Mucosa of gallbladder (tissue), 1 donor: ENCODE measurements at regions not wholly inside any gene's neighbourhood (a gene's known extent, or its start where the extent isn't known, plus 50 kb on each side); places are given as distances from the start of the nearest gene placed in this dataset.
A peak's percentile ranks its signal among the peaks of the same experiment; 100 is the strongest.

Experiments
- DNase-seq: peaks from one replicate; pipeline ENCODE4 v3.0.0-alpha.2; 2020; ENCODE audit warnings: low spot score
- donor health status: DM: no; HTN: no; CAD: no.

- no peak for DNase-seq
These were observed 153.8 kb upstream of the HNRNPA3 start for GRCh38 chr2:177058747-177059146.

- DNase-seq: no peak
These were observed 153.3 kb upstream of the HNRNPA3 start for GRCh38 chr2:177059293-177059692.

DNA sequence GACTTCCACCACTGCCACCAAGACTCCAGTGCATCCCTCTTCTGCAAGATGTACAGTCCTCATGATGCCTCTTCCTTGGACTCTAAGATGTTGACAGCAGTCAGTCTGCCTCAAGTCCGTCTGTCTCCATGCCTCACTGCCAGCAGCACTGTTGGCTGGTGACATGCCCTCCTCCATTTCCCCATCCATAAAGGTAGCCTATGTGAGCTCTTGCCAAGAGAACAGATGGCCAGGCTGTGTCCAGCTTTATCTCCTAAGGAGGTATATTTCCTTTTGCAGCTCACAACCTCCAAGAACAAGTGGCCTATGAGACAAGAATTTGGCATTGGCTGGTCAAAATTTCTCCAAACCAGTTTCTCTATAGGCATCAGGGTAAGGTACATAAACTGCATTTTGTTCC is 149.3 kb upstream of the HNRNPA3 start:
- DNase-seq: no peak

GRCh38 chr2:177064422-177064821 is 148.2 kb upstream of the HNRNPA3 start:
- no peak for DNase-seq

- DNase-seq: no peak
These were observed 143.6 kb upstream of the HNRNPA3 start for GRCh38 chr2:177068967-177069366.

- no peak for DNase-seq
These were observed 140.5 kb upstream of the HNRNPA3 start for GRCh38 chr2:177072090-177072489.

DNA sequence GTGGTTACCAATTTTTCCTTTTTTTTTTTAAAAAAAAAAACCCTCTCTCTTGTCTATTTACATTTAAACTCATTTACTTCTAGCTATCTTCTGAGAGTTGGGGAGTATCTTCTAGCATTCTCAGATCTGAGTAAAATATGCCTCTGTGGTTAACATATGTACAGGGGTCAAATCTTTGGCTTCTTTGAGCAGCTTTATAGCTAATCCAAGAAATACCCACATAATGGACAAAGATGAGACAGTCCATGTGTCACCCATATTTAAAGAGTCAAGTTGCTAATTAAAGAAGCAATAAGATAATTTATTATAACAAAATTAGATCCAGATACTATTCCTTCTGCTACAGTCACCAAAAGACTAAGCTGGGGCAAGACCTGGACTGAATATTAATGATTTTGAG is 139.0 kb upstream of the HNRNPA3 start:
- no peak for DNase-seq

DNA sequence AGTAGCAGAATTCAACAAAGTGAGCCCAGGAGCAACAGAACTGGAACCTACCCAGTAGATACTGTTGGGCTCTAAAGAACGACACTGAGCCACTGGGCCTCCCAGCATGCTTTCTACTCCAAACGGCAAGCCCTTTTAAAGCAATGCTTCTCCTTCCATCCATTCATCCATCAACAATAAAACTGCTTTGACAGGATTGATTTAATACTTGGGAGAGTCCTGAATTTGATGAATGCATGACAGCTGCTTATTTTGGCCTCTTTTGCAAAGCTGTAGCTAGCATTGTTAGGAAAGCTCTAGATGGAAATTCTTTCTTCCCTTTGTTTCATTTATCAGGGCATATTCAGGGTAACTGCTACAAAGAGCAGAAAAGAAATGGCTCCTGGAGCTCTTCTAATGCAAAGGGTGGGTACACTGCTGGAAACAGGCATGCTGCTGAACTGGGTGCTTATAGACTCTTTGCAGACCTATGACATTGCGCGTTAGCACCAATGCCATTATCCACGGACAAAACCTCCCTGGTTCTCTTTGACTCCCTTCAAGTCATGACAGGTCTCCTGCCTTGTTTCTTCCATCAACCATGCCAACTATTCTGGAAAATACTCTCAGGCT is 138.4 kb upstream of the HNRNPA3 start:
- DNase-seq: no peak

DNA sequence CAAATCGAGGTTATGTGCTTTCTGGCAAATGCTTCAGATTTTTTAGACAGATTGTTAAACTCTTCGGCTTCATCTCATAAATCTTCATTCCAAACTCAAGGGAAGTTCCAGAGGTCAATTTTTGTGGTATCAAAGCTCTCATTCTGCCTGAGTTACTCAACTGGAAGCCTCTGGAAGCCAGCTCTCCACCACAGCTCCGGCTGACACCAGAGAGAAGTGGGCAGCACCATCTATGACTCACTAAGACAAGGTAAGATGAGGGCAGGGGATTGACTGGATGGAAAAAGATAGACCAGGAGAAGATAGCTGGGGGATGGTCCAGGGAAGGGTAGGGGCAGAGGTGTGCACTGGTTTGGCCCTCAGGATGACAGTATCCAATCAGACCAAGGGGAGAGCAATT is 137.3 kb upstream of the HNRNPA3 start:
- DNase-seq: no peak

GRCh38 chr2:177076636-177077179 is 135.9 kb upstream of the HNRNPA3 start:
- no peak for DNase-seq

GRCh38 chr2:177077778-177078177 is 134.8 kb upstream of the HNRNPA3 start:
- DNase-seq: no peak

DNA sequence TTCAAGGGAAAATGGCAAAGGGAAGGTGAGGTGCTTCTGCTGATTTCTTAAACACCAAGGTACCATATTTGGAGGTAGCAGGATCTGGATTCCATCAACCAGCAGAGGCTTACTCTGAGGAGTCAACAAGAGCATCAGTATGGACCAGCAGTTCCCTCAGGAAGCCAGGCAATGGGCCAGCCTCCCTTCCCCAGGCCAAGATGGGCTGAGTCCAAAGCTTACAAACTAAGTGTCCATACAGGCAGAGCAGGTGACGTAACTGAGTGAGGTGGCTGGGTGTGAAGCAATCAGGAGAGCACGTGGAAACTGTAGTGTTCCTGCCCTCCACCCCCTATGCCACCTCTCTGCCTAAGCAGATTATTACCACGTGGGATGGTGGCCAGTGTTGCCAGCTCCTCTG is 134.2 kb upstream of the HNRNPA3 start:
- peak; percentile 10 for DNase-seq

DNA sequence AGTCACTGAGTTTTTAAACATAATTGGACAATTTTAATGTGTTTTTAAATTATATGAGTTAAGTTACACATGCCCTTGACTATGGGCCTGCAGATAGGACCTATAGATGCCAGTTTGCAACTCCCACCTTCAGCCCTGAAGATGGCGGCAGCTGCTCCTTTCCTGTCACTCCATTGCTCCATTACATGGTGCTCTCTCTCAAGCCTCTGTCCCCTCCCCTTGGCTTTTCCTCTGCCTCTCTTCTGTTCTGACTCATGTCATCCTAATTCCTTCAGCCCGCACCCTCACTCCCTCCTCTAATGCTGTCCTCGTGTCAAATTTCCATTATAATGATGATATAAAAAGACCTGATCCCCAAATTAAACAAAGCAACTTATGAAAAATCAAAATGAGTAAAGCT is 133.7 kb upstream of the HNRNPA3 start:
- DNase-seq: no peak

GRCh38 chr2:177080746-177081284 is 131.8 kb upstream of the HNRNPA3 start:
- DNase-seq: no peak

- DNase-seq: no peak
These were observed 128.0 kb upstream of the HNRNPA3 start for GRCh38 chr2:177084607-177085006.

DNA sequence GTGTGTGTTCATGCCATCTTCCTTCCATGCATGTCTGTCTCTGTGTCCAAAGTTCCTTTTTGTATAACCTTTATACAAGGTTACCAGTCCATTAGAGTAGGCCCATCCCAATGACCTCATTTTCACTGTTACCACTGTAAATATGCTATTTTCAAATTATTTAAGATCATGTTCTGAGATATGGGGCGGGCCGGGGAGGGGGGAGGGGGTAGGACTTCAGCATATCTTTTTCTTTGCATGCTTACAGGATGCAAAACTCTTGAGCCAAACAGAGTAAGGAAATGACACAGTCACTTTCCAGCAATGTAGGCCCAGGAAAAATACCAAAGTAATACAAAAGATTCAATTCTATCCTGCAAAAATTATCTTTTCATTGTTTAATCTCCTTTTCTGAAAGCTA is 124.1 kb upstream of the HNRNPA3 start:
- DNase-seq: no peak

DNA sequence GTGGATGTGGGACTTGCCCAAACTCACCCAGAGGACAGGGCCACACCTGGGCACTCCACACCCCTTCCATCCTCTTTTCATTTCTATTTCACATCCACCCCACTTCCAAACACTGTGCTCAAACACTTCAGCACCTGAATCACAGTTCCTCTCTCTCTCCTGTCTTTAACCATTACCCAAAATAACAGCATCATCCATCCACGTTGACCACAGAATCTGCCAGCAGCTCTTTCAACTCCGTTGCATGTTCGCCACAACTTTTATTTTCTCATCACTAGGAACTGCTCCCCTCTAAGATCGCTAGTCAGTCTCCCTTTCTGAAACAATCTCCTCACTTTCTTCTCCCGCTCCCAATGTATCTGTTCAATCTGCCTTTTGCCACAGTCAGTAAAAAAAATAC is 121.6 kb upstream of the HNRNPA3 start:
- DNase-seq: no peak

- no peak for DNase-seq
These were observed 119.2 kb upstream of the HNRNPA3 start for GRCh38 chr2:177093371-177093770.

DNA sequence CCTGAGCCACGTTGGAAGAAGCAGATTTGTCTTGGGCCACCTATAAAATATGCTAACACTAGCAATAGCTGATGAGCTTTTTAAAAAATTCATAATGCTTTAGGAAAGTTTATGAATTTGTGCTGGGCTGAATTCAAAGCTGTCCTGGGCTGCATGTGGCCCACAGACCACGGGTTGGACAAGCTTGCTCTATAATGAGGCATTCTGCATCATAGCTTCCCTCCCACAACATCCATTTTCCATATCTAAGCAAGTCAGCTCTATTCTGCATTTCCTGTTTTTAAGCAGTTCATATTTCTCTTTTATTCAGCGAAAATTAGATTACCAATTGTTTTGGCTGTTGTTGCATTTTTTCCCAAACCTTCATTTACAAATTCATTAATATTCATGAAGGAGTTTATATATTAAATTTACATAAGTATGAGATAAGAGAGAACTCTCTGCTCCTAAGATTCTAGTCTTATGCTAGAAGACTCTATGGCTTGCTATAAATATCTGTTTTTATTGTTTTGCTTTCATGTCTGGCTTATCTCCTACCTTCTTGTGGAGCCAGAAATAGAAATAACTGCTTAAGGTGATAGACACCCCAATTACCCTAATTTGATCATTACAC is 114.5 kb upstream of the HNRNPA3 start:
- no peak for DNase-seq

GRCh38 chr2:177101930-177102329 is 110.7 kb upstream of the HNRNPA3 start:
- no peak for DNase-seq

DNA sequence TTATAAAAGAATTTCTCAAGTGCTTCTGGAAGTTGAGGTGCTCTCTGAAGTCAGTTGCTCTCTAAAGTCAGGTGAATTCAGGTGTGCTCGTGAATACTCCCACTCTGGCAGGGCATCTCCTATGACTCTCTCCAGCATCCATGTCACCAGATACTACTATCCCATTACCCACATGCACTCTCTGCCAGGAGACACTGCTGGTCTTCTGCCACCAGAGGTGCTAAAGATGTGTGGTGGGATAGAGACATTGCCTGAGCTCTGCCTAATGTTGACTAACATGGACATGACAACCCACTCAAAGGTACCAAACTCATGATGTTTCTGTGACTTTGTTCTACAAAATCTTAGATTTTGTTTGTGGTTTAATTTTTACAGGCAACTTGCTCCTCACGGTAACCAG is 106.4 kb upstream of the HNRNPA3 start:
- DNase-seq: no peak

- DNase-seq: no peak
These were observed 103.7 kb upstream of the HNRNPA3 start for GRCh38 chr2:177108890-177109289.

DNA sequence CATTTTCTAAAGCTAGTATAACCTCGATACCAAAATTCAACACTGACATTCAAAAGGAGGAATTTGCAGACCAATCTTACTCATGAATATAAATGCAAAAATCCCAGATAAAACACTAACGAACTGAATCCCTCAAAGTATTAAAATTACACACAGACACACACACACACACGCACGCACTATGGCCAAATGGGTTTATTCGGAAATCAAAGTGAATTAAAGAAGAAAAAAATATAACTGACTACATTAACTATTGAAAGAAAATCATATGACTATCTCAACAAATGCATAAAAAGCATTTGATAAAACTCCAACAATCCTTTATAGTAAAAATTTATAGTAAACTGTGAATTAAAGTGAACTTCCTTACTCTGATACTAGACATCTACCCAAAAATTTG is 97.9 kb upstream of the HNRNPA3 start:
- no peak for DNase-seq

DNA sequence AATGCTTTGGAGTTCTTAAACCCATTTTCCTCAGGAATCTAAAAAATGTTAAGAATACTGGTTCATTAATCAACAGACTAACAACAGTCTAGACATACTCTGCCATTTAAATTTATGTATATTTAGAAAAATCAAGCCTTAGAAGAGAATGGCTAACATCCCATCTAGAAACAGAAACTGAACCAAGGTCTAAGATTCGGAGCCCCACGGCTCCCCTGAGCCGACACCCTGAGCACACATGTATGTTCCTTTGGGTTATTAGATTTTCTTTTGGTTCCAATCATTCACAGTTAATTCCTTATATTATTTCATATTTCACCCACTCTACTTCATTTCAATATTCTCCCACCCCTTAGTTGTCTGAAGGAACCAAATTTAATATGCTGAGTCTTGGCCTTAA is 94.8 kb upstream of the HNRNPA3 start:
- no peak for DNase-seq
